VCaP (cell line): ENCODE measurements at regions not wholly inside any gene's neighbourhood (a gene's known extent, or its start where the extent isn't known, plus 50 kb on each side); places are given as distances from the start of the nearest gene placed in this dataset.

Experiments used
- H3K27ac ChIP-seq: fragments of 450-650 bp; 2 replicates; pipeline ENCODE4 v1.5.1; 2017
- CTCF ChIP-seq: fragments of 450-650 bp; conservative IDR thresholded peaks from 2 replicates; pipeline ENCODE4 v1.5.1; 2017; ENCODE audit warnings: mild to moderate bottlenecking, moderate library complexity

- no peak overlapping the region for H3K27ac ChIP-seq
- no peak for TF ChIP-seq CTCF
Observed at GRCh38 chrX:132270021-132270420, 50.8 kb upstream of the RAP2C start.
